Natural killer cell (primary cell): ENCODE measurements at regions not wholly inside any gene's neighbourhood (a gene's known extent, or its start where the extent isn't known, plus 50 kb on each side); places are given as distances from the start of the nearest gene placed in this dataset.

Source experiments
- ATAC-seq, 3 donors: fragments of 150-1000 bp in 2 of 3; fragments of 200-7000 bp in 1 of 3; cut with Tn5 transposase; 1 replicate in 1 of 3; 2 replicates in 2 of 3; pipeline ENCODE4 v1.10.0; 2021; ENCODE audit warnings: mild to moderate bottlenecking in 2 of 3, moderate library complexity in 2 of 3
- DNase-seq, 2 donors: peaks; one replicate each; pipeline versions ENCODE4 v3.0.0 to v3.0.0-alpha.2; 2013 to 2021; ENCODE audit warnings: mixed read lengths in 1 of 2
- H3K27ac ChIP-seq: one replicate; pipeline ENCODE4 v1.5.1; 2013; ENCODE audit warnings: mild to moderate bottlenecking, low read length
- H3K27me3 ChIP-seq: one replicate; pipeline ENCODE4 v1.6.1; 2013; ENCODE audit warnings: low read length; ENCODE audit not compliant: control insufficient read depth, insufficient read depth
- H3K36me3 ChIP-seq: one replicate; pipeline ENCODE4 v1.6.1; 2013; ENCODE audit warnings: low read length; ENCODE audit not compliant: control insufficient read depth, insufficient read depth
- H3K4me1 ChIP-seq: one replicate; pipeline ENCODE4 v1.6.1; 2013; ENCODE audit warnings: low read length; ENCODE audit not compliant: control insufficient read depth, insufficient read depth
- H3K4me3 ChIP-seq: one replicate; pipeline ENCODE4 v1.5.1; 2013; ENCODE audit warnings: low read length
- H3K9me3 ChIP-seq: one replicate; pipeline ENCODE4 v1.6.1; 2013; ENCODE audit warnings: low read length; ENCODE audit not compliant: control insufficient read depth, insufficient read depth
- H3K27ac Mint-ChIP-seq, 2 donors: one replicate each; pipeline ENCODE4 v1.8.0; 2022; ENCODE audit warnings: mild to moderate bottlenecking in 2 of 2, mixed read lengths in 2 of 2, moderate library complexity in 1 of 2
- H3K27me3 Mint-ChIP-seq, 2 donors: one replicate each; pipeline ENCODE4 v1.8.0; 2022; ENCODE audit warnings: low read depth in 2 of 2, mixed read lengths in 2 of 2
- H3K36me3 Mint-ChIP-seq: one replicate; pipeline ENCODE4 v1.8.0; 2022; ENCODE audit warnings: mixed read lengths
- H3K4me1 Mint-ChIP-seq, 2 donors: one replicate each; pipeline ENCODE4 v1.8.0; 2022; ENCODE audit warnings: mixed read lengths in 2 of 2
- H3K4me3 Mint-ChIP-seq: one replicate; pipeline ENCODE4 v1.8.0; 2022; ENCODE audit warnings: mild to moderate bottlenecking, moderate library complexity, mixed read lengths
- H3K9me3 Mint-ChIP-seq, 2 donors: one replicate each; pipeline ENCODE4 v1.8.0; 2022; ENCODE audit warnings: mixed read lengths in 2 of 2
- CTCF ChIP-seq: fragments of 200-600 bp; IDR thresholded peaks from one replicate; pipeline ENCODE4 v1.8.0; 2022; ENCODE audit warnings: antibody characterized with exemption
- WGBS: methylation state at CpG from one replicate; pipeline ENCODE4 v1.1.7; 2013; ENCODE audit warnings: missing lambda C conversion rate; ENCODE audit not compliant: insufficient coverage; 5-methylcytosine and 5-hydroxymethylcytosine counted together
- intact Hi-C: fragments of 100-400 bp; cut with micrococcal nuclease; formaldehyde crosslinking; loops from one replicate; pipeline ENCODE4 v1.14.2; 2022

- Histone ChIP-seq H3K27me3 (no peaks in the 10 kb centered on the region), H3K4me1 (peaks cover 17% of the 10 kb centered on the region), H3K27ac (no peak overlapping the region), H3K36me3 (no peaks in the 10 kb centered on the region), H3K9me3 (no peaks in the 10 kb centered on the region), H3K4me3 (no peak overlapping the region)
- no peak for TF ChIP-seq CTCF
- H3K4me1 Mint-ChIP-seq: peaks cover 43% of the 10 kb centered on the region in 2 donors
- 0% methylated on average over 1 of the region's 4 CpGs for WGBS
- peak overlapping the region in 1 of 2 donors; percentile 26 for H3K27ac Mint-ChIP-seq
- intact Hi-C loops: no loop called here
- peak in 1 of 2 donors; percentile 10 for DNase-seq
- no peaks in the 10 kb centered on the region for H3K36me3 Mint-ChIP-seq
- peak; percentile 60 to 86 (median 75) for ATAC-seq
- no peak overlapping the region for H3K4me3 Mint-ChIP-seq
- H3K9me3 Mint-ChIP-seq: no peaks in the 10 kb centered on the region
- H3K27me3 Mint-ChIP-seq: no peaks in the 10 kb centered on the region
These were observed 346.1 kb upstream of the PTGER4 start for GRCh38 chr5:40333459-40334241.

GRCh38 chr5:40332970-40333369, 346.7 kb upstream of the PTGER4 start:
- no peak for TF ChIP-seq CTCF
- no peaks in the 10 kb centered on the region for H3K36me3 ChIP-seq
- Mint-ChIP-seq H3K27ac (peak overlapping the region in 1 of 2 donors; percentile 26), H3K4me3 (no peak overlapping the region), H3K9me3 (no peaks in the 10 kb centered on the region), H3K27me3 (no peaks in the 10 kb centered on the region), H3K4me1 (peaks cover 36% of the 10 kb centered on the region in 2 donors), H3K36me3 (no peaks in the 10 kb centered on the region)
- ATAC-seq (no peak), DNase-seq (no peak)
- no peak overlapping the region for H3K27ac ChIP-seq
- no peaks in the 10 kb centered on the region for H3K9me3 ChIP-seq
- no peaks in the 10 kb centered on the region for H3K27me3 ChIP-seq
- intact Hi-C loops: no loop called here
- H3K4me1 ChIP-seq: peaks cover 17% of the 10 kb centered on the region
- H3K4me3 ChIP-seq: no peak overlapping the region
- WGBS: no CpG with 5 or more reads among the region's 1 CpG

GRCh38 chr5:40331616-40332015, 348.1 kb upstream of the PTGER4 start:
- TF ChIP-seq CTCF: no peak
- Mint-ChIP-seq H3K27ac (no peak overlapping the region), H3K36me3 (no peaks in the 10 kb centered on the region), H3K4me1 (peaks cover 23% of the 10 kb centered on the region in 2 donors), H3K27me3 (no peaks in the 10 kb centered on the region), H3K4me3 (no peak overlapping the region), H3K9me3 (no peaks in the 10 kb centered on the region)
- DNase-seq (no peak), ATAC-seq (no peak)
- Histone ChIP-seq H3K27me3 (no peaks in the 10 kb centered on the region), H3K27ac (no peak overlapping the region), H3K4me3 (no peak overlapping the region), H3K36me3 (no peaks in the 10 kb centered on the region), H3K4me1 (peaks cover 14% of the 10 kb centered on the region), H3K9me3 (no peaks in the 10 kb centered on the region)
- intact Hi-C loops: no loop called here
- WGBS: 93% methylated on average over 5 of the region's 5 CpGs

- H3K4me3 Mint-ChIP-seq: no peak overlapping the region
- intact Hi-C loops: no loop called here
- H3K27me3 Mint-ChIP-seq: peaks cover 0 to 2% of the 10 kb centered on the region in 2 donors
- H3K36me3 Mint-ChIP-seq: no peaks in the 10 kb centered on the region
- Histone ChIP-seq H3K27me3 (no peaks in the 10 kb centered on the region), H3K27ac (no peak overlapping the region), H3K9me3 (no peaks in the 10 kb centered on the region), H3K36me3 (no peaks in the 10 kb centered on the region), H3K4me1 (no peaks in the 10 kb centered on the region), H3K4me3 (no peak overlapping the region)
- H3K4me1 Mint-ChIP-seq: peaks cover 7 to 15% of the 10 kb centered on the region in 2 donors
- DNase-seq (no peak), ATAC-seq (no peak)
- no peak overlapping the region for H3K27ac Mint-ChIP-seq
- TF ChIP-seq CTCF: no peak
- peaks cover 0 to 2% of the 10 kb centered on the region in 2 donors for H3K9me3 Mint-ChIP-seq
These were observed 358.2 kb upstream of the PTGER4 start for GRCh38 chr5:40321514-40321913.
